ENCODE measurements at regions not wholly inside any gene's neighbourhood (a gene's known extent, or its start where the extent isn't known, plus 50 kb on each side); places are given as distances from the start of the nearest gene placed in this dataset.

DNA sequence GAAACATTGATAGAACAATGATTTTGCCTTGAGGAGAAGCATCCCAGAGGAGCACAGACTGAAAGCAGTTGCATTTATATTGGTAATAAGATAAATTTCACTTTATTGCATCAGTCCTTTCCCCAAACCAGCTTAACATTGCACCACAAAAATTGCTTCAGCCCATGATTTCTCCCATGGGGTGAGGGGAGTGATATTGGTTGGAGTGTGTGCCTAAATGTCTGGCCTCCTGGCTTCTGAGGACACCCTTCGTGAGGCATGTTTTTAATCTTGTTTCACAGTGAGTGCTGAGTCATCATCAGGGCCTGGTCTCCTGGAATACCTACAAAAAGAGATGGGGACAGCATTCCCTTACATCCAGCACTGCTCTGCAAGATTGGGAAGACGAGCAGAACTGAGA is 487.9 kb downstream of the C4orf33 start:
- no peaks in the 10 kb centered on the region for H3K27me3 Mint-ChIP-seq (ENCODE audit: low read depth in 3 of 3)
- H3K4me1 ChIP-seq (ENCODE audit: control insufficient read depth in 1 of 2, insufficient read depth in 2 of 2, low read length in 2 of 2) = peaks cover 0 to 10% of the 10 kb centered on the region in 2 donors
- H3K27ac ChIP-seq (ENCODE audit: low read depth in 1 of 2, low read length in 2 of 2) = no peak overlapping the region
- no peaks in the 10 kb centered on the region for H3K36me3 Mint-ChIP-seq
- no peaks in the 10 kb centered on the region for H3K9me3 ChIP-seq (replicated peaks in 1 of 2; ENCODE audit: control insufficient read depth in 1 of 2, insufficient read depth in 1 of 2, low read length in 2 of 2)
- no peaks in the 10 kb centered on the region for H3K36me3 ChIP-seq (replicated peaks in 1 of 2; ENCODE audit: control insufficient read depth in 1 of 2, insufficient read depth in 2 of 2, low read length in 2 of 2)
- no peak for DNase-seq
- peaks cover 21% of the 10 kb centered on the region for H3K4me1 Mint-ChIP-seq
- no peaks in the 10 kb centered on the region for H3K27me3 ChIP-seq (ENCODE audit: control insufficient read depth in 2 of 2, insufficient read depth in 2 of 2, low read length in 2 of 2)
- TF ChIP-seq, protein P1, sequence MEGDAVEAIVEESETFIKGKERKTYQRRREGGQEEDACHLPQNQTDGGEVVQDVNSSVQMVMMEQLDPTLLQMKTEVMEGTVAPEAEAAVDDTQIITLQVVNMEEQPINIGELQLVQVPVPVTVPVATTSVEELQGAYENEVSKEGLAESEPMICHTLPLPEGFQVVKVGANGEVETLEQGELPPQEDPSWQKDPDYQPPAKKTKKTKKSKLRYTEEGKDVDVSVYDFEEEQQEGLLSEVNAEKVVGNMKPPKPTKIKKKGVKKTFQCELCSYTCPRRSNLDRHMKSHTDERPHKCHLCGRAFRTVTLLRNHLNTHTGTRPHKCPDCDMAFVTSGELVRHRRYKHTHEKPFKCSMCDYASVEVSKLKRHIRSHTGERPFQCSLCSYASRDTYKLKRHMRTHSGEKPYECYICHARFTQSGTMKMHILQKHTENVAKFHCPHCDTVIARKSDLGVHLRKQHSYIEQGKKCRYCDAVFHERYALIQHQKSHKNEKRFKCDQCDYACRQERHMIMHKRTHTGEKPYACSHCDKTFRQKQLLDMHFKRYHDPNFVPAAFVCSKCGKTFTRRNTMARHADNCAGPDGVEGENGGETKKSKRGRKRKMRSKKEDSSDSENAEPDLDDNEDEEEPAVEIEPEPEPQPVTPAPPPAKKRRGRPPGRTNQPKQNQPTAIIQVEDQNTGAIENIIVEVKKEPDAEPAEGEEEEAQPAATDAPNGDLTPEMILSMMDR (IDR thresholded peaks at IDR 0.05) = no peak
- no peak overlapping the region for H3K4me3 Mint-ChIP-seq
- H3K27ac Mint-ChIP-seq = peak overlapping the region in 1 of 7 donors; percentile 38
- H3K4me2 ChIP-seq (replicated peaks; ENCODE audit: extremely low read depth, low read length, poor library complexity, severe bottlenecking) = peak overlapping the region; percentile 24
- H3K4me3 ChIP-seq (replicated peaks in 1 of 3; ENCODE audit: low read depth in 2 of 3, low read length in 3 of 3) = no peak overlapping the region
- no peaks in the 10 kb centered on the region for H3K79me2 ChIP-seq (ENCODE audit: insufficient read depth, low read length)
- peak overlapping the region; percentile 30 for H2AFZ ChIP-seq (ENCODE audit: insufficient read depth, low read depth, low read length, poor library complexity, severe bottlenecking)
- no peaks in the 10 kb centered on the region for H4K20me1 ChIP-seq (ENCODE audit: insufficient read depth, low read length)
- 33% methylated on average over 1 of the region's 2 CpGs for WGBS (ENCODE audit: insufficient coverage)
- no peak overlapping the region for H3K9ac ChIP-seq (ENCODE audit: insufficient read depth, low read length, poor library complexity, severe bottlenecking)
- peaks cover 0 to 15% (median 3%) of the 10 kb centered on the region in 7 donors for H3K9me3 Mint-ChIP-seq
- intact Hi-C loops (cut with micrococcal nuclease) = no loop called here

DNA sequence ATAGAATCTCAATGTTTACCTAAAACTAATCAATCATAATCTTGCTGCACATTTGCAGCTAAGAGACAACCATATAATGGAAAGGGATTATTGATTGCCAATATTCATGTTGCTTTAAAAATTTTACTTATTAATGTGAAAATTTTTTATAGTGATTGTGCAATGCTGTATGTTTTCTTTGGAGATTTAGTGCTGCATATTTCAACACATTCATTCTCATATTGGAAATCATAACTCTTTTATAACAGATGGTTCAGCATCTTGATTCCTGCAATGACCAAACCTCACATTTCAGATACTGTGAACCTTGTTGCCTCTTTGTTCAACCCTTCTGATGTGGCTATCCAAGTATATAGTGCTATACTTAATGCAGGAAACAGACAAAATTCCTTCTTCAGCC is 502.6 kb downstream of the C4orf33 start:
- Histone ChIP-seq H3K79me2 (ENCODE audit: insufficient read depth, low read length) (no peaks in the 10 kb centered on the region), H3K4me3 (replicated peaks in 1 of 3; ENCODE audit: low read depth in 2 of 3, low read length in 3 of 3) (no peak overlapping the region), H2AFZ (ENCODE audit: insufficient read depth, low read depth, low read length, poor library complexity, severe bottlenecking) (no peak overlapping the region), H3K9ac (ENCODE audit: insufficient read depth, low read length, poor library complexity, severe bottlenecking) (no peak overlapping the region), H3K36me3 (replicated peaks in 1 of 2; ENCODE audit: control insufficient read depth in 1 of 2, insufficient read depth in 2 of 2, low read length in 2 of 2) (no peaks in the 10 kb centered on the region), H3K9me3 (replicated peaks in 1 of 2; ENCODE audit: control insufficient read depth in 1 of 2, insufficient read depth in 1 of 2, low read length in 2 of 2) (no peaks in the 10 kb centered on the region), H3K4me2 (replicated peaks; ENCODE audit: extremely low read depth, low read length, poor library complexity, severe bottlenecking) (no peak overlapping the region), H4K20me1 (ENCODE audit: insufficient read depth, low read length) (no peaks in the 10 kb centered on the region), H3K27ac (ENCODE audit: low read depth in 1 of 2, low read length in 2 of 2) (no peak overlapping the region), H3K4me1 (ENCODE audit: control insufficient read depth in 1 of 2, insufficient read depth in 2 of 2, low read length in 2 of 2) (no peaks in the 10 kb centered on the region), H3K27me3 (ENCODE audit: control insufficient read depth in 2 of 2, insufficient read depth in 2 of 2, low read length in 2 of 2) (no peaks in the 10 kb centered on the region)
- Mint-ChIP-seq H3K9me3 (peaks cover 0 to 7% (median 3%) of the 10 kb centered on the region in 7 donors), H3K27ac (no peak overlapping the region), H3K27me3 (ENCODE audit: low read depth in 3 of 3) (peaks cover 0 to 2% (median 0%) of the 10 kb centered on the region in 3 donors), H3K4me1 (peaks cover 9% of the 10 kb centered on the region), H3K4me3 (no peak overlapping the region), H3K36me3 (no peaks in the 10 kb centered on the region)
- TF ChIP-seq, protein P1 (IDR thresholded peaks at IDR 0.05) = no peak
- intact Hi-C loops (cut with micrococcal nuclease) = no loop called here
- DNase-seq = no peak
